Suppressor macrophage treated with lipopolysaccharide for 1 hour (primary cell): ENCODE measurements at regions not wholly inside any gene's neighbourhood (a gene's known extent, or its start where the extent isn't known, plus 50 kb on each side); places are given as distances from the start of the nearest gene placed in this dataset.
"Not testable (repeated sequence)": the region's sequence is repeated elsewhere in the genome, so short reads cannot be mapped to it uniquely, and the experiment has no call there.

Source experiments
- DNase-seq, 3 donors: peaks; one replicate each; pipeline ENCODE4 v3.0.0-alpha.2; 2020 to 2022

DNA sequence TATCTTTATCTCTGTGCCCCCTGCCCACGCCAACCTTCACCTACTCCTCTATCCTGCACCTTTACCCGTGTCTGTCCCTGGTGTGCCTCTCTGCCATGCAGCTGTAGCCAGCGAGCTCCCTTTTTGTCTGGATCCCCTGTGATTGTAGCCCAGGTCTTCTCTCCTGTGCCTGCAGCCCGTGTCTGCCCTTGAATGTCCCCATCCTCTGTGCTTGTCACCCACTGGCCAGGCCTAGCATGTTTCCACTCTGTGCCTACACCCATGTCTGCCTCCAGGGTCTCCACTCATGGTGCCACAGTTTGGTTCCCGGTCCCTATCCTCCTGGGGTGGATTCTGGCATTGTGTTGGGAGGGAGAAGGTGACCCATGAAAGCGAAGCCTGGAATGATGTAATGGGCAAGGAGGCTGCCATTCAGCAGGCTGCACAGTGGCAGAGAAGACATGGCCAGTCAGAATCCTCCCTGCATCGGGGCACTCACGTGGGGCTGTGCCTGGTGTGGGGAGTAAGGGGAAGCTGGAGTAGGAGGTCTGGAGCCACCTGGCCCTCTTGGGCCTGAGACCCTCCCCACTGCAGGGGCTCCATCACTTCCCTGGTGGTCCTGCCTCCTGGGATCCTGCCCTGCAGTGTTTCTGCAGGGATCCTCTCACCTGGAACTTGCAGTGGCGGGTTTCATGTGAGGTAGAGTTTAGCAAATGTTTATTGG is 101.0 kb downstream of the GOSR1 start:
- not testable (repeated sequence) for DNase-seq
